Uterus (tissue), 2 donors: ENCODE measurements at regions not wholly inside any gene's neighbourhood (a gene's known extent, or its start where the extent isn't known, plus 50 kb on each side); places are given as distances from the start of the nearest gene placed in this dataset.

Source experiments
- POLR2A ChIP-seq, 2 donors: fragments of 450-650 bp; IDR thresholded peaks; one replicate each; pipeline ENCODE4 v1.6.1; 2016; ENCODE audit warnings: antibody characterized with exemption in 2 of 2, mild to moderate bottlenecking in 1 of 2, moderate library complexity in 1 of 2
- TF ChIP-seq, protein P1 (sequence below), 4 experiments: fragments of 200-600 bp in 2 of 4; fragments of 450-650 bp in 2 of 4; sonication (generic) in 2 of 4; IDR thresholded peaks; one replicate each; pipeline ENCODE4 v1.5.1; 2016 to 2019; ENCODE audit warnings: antibody characterized with exemption in 4 of 4, mild to moderate bottlenecking in 2 of 4, moderate library complexity in 1 of 4

- TF ChIP-seq, protein P1, sequence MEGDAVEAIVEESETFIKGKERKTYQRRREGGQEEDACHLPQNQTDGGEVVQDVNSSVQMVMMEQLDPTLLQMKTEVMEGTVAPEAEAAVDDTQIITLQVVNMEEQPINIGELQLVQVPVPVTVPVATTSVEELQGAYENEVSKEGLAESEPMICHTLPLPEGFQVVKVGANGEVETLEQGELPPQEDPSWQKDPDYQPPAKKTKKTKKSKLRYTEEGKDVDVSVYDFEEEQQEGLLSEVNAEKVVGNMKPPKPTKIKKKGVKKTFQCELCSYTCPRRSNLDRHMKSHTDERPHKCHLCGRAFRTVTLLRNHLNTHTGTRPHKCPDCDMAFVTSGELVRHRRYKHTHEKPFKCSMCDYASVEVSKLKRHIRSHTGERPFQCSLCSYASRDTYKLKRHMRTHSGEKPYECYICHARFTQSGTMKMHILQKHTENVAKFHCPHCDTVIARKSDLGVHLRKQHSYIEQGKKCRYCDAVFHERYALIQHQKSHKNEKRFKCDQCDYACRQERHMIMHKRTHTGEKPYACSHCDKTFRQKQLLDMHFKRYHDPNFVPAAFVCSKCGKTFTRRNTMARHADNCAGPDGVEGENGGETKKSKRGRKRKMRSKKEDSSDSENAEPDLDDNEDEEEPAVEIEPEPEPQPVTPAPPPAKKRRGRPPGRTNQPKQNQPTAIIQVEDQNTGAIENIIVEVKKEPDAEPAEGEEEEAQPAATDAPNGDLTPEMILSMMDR (IDR thresholded peaks at IDR 0.05): no peak
- TF ChIP-seq POLR2A (IDR thresholded peaks at IDR 0.05): no peak
Observed at GRCh38 chr1:58418283-58419228, 128.0 kb downstream of the OMA1 start.
